SW 1271 (cell line): ENCODE measurements at regions not wholly inside any gene's neighbourhood (a gene's known extent, or its start where the extent isn't known, plus 50 kb on each side); places are given as distances from the start of the nearest gene placed in this dataset.

Experiments
- DNase-seq, 2 experiments: peaks; one replicate each; lab custom pipeline; 2025; lab: John Stamatoyannopoulos, UW

GRCh38 chr6:165082636-165083035 is 226.8 kb downstream of the C6orf118 start:
- DNase-seq: no peak

DNA sequence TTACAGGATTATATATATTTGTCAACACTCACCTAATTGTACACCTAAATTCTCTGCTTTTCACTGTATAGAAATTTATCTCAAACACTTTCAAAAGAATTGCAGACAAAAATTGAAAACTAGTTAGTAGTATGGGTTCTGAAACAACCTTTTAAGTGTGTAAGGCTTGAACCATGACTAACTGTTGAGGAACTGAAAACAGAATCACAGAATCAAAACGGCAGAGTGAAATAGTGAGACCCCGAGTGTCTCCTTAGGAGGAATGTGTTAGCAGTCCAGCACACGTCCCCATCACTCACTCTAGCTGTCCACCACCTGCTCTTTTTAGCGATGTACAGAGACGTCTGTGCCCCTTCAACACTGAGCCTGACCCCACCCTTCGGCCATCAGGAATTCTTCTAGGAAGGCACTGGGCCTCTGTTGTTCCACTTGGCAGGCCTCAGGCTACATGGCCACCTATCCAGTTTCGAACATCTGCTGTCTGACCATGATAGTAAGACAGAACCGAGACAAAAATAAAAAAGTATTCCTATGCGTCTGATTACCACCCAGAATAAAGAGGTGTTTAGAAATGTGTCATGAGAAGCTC is 227.4 kb downstream of the C6orf118 start:
- no peak for DNase-seq

GRCh38 chr6:165077876-165078275 is 231.5 kb downstream of the C6orf118 start:
- no peak for DNase-seq

- no peak for DNase-seq
Observed at GRCh38 chr6:165071906-165072305, 237.5 kb downstream of the C6orf118 start.

DNA sequence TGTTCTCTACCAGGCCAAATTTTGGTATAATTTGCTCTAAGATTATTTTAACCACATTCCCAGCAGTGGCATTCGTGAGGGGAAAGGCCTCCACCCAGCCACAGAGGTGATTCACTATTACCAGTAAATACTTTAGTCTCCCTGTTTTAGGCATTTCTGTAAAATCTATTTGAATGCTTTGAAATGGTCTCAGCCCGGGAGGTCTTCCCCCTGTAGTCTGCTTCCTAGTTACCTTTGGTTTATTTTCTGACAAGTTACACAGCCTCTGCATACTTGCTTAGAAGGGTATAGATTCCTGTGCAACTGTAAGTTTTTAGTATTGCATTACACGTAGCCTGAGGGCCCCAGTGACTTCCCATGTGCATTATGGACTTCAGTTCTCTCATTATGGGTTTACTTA is 248.7 kb downstream of the C6orf118 start:
- DNase-seq: no peak

DNA sequence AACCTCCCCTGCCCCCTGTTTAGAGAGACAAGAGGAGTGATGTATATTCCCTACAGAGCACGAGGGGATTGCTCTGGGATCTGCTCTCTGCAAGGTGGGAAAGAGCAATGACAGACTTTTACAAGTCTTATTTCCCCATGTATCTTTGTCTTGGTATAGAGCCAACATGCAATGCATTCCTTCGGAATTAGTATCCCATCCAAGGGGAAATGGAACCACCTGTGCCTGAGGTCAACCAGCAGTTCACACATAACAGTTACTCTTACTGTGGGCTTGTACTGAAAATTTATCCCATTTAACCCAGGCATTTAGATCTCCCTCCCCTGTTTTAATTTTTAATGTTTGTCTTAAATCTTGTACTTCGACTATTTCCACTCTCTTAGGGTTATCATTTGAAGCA is 250.4 kb downstream of the C6orf118 start:
- DNase-seq: no peak

DNA sequence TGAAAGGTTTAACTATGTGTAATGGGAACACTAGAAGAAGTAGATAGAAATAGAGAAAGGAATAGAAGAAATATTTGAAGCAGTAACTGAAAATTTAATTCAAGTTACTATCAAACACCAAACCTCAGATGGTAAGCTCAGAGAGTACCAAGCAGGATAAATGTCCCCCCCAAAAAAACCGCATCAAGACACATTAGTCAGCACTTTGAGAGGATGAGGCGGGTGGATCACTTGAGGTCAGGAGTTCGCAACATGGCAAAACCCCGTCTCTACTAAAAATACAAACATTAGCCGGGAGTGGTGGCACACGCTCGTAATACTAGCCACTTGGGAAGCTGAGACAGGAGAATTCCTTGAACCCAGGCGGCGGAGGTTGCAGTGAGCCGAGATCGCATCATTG is 253.1 kb downstream of the C6orf118 start:
- no peak for DNase-seq

DNA sequence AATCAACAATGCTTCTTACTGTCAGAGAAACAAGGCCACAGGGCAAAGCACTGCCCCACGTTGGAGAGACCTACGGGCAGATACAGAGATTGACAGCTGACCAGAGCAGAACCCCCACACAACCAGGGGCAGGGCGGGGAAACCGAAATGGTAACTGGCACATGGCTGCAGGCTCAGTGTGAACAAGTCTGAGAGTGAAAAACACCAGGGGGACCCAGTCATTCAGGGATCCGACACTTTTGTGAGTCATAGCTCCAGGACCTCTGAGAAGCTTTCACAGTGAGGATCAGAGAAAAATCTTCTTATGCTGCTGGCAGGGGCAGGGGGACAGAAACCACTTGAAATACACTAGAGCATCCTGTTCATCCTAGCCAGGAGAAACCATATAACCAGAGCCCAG is 254.2 kb downstream of the C6orf118 start:
- DNase-seq: no peak

DNA sequence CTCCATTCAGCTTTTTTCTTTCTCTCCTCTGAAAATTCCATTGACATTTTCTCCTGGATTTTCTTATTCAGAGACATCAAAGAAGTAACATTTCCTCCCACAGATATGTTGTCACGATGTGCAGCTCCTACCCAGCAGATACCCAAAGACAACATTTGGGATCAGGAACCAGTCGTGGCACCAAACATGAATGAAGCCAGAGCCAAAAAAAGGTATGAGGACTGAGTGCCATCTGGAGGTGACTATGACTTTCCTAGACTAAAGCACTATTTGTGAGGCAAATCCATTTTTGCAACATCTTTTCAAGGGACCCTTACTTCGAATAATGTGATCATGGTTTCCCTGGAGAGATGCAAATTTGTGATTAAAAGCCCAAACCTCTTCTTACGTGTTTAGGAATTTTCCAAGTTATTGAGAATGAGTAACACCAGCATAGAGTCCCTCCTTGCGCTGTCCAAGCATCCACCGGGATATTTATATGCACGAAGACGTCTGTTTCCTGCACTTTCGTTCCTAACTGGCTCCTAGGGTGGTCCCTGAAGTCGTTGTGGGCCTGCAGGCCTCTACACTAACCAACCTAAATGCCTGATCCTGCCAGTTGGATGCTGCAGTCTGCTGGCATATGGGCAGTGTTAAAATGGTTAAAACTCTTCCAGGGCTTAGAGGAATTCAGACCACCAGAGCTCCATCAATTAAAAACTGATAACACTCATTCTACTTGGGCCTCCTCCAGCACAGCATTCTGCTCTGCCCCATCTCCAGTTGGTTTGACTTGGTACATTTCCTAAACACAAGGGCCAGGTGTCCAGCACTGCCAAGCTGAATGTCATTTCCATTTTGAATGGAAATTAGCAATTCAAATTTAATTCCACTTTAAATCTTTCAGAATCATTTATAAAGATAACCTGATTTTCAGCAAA is 256.6 kb downstream of the C6orf118 start:
- no peak for DNase-seq

DNA sequence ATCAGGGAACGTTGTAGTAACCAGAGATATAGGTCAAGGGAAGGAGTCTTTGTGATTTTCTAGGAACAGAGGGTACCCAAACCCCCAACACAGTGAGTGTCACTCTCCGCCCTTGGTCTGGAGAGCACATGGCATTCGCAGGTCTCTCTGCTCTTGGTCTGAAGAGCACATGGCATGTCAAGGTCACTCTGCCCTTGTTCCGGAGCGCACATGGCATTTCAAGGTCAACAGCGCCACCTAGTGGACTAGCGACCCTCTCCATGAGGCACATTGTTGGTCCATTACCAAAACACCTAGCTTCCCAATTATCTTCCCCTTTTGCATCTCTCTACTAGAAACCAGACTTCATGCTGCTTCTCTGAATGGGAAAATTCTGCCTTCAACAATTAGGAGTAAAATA is 260.0 kb downstream of the C6orf118 start:
- no peak for DNase-seq

- DNase-seq: no peak
Observed at GRCh38 chr6:165047952-165048351, 261.5 kb downstream of the C6orf118 start.

DNA sequence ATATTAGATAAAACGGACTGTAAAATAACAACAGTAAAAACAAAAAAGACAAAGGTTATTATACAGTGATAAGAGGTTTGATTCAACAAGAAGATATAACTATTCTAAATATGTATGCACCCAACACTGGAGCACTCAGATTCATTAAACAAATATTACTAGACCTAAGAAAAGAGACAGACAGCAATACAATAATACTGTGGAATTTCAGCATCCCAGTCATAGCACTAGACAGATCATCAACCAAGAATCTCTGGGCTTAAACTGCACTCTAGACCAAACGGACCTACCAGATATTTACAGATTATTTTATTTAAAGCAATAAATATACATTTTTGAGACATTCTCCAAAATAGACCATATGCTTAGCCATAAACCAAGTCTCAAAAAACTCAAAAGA is 263.8 kb downstream of the C6orf118 start:
- no peak for DNase-seq

DNA sequence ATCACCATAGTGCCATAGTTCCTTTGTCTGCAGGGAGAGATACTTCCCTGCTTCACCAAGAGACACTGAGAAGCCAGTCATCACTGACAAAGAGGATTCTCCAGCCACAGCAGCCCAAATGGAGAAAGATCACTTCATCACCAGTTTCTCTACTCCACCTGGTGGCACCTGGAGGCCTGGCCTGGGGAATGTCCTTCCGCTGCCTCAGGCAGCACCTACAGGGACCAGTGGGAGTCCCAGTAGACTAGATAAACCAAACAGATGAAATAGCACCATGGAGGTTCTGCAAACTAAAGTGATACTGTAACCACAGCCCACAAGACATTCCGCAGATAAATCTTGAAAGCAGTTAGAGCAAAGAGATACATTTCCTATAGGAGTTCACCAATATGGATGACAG is 266.5 kb downstream of the C6orf118 start:
- DNase-seq: no peak

GRCh38 chr6:165040440-165040839 is 269.0 kb downstream of the C6orf118 start:
- no peak for DNase-seq

GRCh38 chr6:165034271-165034741 is 275.1 kb downstream of the C6orf118 start:
- DNase-seq: no peak

GRCh38 chr6:165031502-165031901 is 277.9 kb downstream of the C6orf118 start:
- DNase-seq: no peak

- no peak for DNase-seq
Observed at GRCh38 chr6:165025040-165025439, 284.4 kb downstream of the C6orf118 start.

- no peak for DNase-seq
Observed at GRCh38 chr6:165019681-165020080, 289.7 kb downstream of the C6orf118 start.

DNA sequence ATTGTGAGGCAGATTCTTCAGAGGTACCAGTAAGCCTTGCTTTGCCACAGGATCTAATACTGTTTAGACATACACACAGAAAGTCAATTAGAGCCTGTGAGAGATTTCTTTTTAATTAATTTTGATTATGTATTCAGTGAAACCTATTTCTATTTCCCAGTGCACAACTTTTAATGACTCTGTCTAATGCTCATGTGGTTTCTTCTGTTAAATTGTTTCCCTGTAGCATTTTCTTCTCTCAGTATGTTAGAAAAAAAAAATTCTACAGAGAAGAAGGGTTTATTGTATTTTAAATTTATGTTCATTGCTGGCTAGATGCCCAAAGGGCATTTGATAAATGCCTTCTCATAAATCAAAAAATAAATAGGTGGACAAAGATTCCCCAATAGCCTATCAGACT is 293.7 kb downstream of the C6orf118 start:
- DNase-seq: no peak

DNA sequence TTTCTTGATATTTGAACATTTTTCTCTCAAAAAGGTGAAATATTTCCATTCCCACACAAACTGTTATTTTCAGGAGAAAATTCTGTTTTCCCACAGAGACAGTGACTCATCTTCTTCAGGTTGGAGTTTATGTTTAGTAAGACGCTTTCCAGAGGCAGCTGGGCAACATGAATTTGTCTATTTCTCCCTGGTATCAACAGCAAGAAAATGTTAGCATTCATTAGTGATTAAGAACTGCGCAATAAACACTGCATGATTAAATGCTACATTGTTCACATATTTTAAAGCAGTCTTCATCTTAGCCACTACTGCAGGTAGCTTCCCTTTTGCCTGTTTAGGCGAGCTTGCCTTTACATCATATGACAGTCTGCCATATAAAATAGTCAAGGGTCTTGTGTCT is 295.7 kb downstream of the C6orf118 start:
- DNase-seq: no peak

- DNase-seq: no peak
Observed at GRCh38 chr6:165012183-165012582, 297.2 kb downstream of the C6orf118 start.

GRCh38 chr6:165010556-165011535 is 298.6 kb downstream of the C6orf118 start:
- no peak for DNase-seq
